Left ventricle myocardium superior (tissue), 1 donor: ENCODE measurements at regions not wholly inside any gene's neighbourhood (a gene's known extent, or its start where the extent isn't known, plus 50 kb on each side); places are given as distances from the start of the nearest gene placed in this dataset.

ENCODE experiments used
- ATAC-seq: fragments of 200-7000 bp; cut with Tn5 transposase; one replicate; pipeline ENCODE4 v1.9.1; 2020; ENCODE audit warnings: mild to moderate bottlenecking, moderate library complexity
- DNase-seq: peaks from one replicate; pipeline ENCODE4 v3.0.0-alpha.2; 2020
- intact Hi-C: fragments of 100-400 bp; cut with micrococcal nuclease; formaldehyde crosslinking; loops from one replicate; pipeline ENCODE4 v1.11.0; 2022
- donor health status: DM: no; HTN: yes; CAD: no; lungs with severe emphysema.

DNA sequence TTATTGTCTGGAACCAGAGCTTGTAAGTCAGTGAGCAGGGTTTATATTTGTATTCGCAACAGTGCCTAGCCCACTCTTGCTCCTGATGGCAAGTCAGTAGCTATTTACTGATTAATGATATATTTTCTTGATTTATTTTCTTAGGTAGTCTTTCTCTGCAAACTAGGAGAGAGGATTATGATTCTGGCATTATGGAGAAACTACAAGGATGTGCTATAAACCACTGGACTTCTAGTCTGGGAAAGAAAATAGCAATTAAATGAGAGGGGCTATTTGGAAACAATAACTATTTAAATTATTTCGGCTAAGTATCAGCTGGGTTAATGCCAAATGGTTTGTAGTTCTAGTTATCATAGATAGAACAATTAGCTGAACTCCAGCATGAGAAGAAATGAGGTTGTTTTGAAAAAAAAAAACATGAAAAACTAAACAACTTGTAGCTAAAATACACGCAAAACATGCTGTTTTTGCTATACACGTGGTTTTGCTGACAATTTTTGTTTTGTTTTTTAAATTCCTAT, 304.9 kb upstream of the TCF21 start:
- DNase-seq (no peak), ATAC-seq (no peak)
- intact Hi-C loops = no loop called here

DNA sequence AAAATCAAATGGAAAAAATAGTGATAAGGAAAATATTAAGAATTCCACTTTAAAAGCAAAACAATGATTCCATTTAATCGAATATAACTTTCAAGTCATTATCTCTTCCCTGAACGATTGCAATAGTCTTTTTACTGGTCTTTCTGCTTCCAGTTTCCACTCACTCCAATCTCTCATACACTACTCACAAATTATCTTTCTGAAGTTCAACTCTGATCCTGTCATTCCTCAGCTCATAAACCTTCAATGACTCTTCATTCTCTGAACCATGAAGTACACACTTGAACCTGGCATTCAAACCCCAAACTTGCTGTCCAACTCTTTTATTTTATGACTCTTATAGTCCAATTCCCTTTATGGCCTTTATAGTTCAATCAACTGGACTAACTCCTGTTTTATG, 304.1 kb upstream of the TCF21 start:
- ATAC-seq (no peak), DNase-seq (no peak)
- intact Hi-C loops = no loop called here

DNA sequence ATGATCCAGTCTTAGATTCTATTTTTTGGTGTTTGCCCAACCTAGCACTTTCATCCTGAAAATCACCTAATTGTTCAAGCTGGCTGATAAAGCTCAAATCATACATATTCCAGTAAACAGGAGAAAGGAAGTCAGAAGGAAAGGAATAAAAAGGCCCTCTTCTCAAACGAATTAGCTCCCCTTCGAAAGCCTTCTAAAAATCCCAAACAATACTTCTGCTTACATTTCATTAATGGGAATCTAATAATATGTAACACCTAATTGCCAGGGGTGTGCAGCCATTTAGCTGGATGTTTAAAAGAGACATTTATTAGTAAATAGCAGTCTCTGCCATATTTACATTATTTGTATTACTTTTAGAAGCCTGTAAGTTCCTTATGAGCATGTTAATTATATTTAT, 302.9 kb upstream of the TCF21 start:
- DNase-seq = no peak
- intact Hi-C loops = no loop called here
- no peak for ATAC-seq

DNA sequence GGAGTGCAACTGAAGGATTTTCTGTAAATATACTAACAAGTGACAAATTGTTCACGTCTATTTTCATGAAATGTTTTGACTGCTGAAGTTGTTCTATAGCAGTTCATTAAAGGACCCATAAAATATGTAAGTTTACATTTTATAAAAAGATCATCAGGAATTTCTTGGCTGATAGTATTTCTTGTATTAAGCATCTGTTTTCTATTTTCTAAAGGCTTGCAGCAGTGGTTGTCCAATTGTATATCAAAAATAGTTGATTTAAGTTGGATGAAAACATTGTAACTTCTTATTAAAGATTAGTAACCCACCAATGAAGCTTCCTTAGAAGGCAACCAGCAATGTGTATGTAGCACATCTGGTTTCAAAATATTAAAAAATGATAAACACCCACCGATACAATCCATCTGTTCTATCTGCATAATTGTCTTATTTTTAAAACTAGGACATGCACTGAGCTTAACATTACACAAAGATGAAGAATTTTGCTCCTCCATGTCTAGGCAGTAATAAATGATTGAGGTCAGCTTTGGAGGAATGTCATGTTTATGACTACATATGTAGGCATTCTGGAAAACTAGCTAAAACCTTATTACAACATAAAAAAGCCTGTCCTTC, 301.3 kb upstream of the TCF21 start:
- no peak for DNase-seq
- intact Hi-C loops = no loop called here
- ATAC-seq = no peak

DNA sequence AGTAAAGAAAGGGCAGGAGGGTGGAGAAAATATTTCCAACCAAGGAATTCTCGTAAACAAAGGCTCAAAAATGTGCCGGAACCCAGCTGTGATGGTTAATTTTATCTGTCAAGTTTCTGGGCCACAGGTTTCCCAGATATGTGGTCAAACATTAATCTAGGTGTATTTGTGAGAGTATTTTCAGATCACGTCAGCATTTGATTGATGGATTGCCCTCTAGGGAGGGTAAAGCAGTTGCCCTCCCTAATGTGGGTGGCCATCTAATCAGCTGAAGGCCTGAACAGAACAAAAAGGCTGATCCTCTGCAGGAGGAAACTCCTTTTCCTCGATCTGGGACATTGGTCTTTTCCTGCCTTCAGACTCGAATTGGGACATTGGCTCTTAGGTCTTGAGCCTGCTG, 298.7 kb upstream of the TCF21 start:
- ATAC-seq = no peak
- no peak for DNase-seq
- intact Hi-C loops = no loop called here

DNA sequence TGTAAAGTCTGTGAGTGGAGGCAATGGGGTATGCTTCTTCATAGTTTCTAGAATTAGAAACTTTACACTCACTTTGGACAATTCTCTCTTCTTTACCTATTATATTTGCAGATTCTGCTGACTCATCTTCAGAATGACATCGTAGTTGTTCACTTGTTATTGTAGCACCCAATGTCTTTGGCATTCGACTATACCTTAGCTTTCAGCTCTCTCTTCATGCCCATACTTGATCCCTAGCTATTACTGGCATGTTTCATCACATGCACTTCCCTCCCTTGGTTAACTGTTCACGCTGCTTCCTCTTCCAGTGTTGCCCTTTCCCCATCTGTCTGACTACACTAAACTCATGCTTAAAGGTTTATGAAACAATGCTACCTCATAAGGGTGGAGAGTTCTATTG, 298.1 kb upstream of the TCF21 start:
- ATAC-seq (no peak), DNase-seq (no peak)
- intact Hi-C loops = no loop called here

DNA sequence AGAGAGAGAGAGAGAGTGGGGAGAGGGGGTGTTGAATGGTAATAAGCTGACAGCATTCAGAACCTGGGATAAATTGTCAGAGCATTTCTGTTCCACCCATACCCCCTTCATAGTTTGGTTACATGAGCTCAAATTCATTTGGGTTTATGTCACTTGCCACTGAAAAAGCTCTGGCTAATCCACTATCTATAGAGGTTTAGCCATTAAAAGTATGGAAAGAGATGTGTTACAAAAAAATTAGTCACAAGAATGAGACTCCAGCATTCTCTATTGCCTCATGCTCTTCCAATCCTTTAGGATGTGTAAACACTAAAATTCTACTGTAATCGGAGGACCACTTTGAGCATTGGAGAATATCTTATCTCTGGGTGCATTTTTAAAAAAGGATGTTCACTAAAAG, 297.6 kb upstream of the TCF21 start:
- DNase-seq (no peak), ATAC-seq (no peak)
- intact Hi-C loops = no loop called here

DNA sequence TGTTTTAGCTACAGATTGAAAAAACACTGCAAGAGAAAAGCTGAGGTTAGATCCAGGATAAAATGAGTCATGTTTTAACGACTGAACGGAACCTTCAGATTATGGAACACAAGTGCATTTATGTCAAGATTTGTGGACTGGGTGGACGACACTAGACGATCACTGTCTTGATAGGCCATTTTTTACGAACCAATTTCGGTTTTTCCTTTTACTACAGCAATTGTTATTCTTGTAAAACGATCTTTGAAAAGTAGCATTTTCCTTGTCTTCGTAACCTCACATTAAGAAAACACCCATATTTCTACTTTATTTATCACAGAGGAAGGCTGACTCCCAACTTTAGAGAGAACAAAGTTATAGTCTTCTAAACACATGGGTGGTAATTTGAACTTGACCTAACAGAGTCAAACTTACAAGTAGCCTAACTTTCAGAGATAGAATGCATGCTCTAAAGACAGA, 294.2 kb upstream of the TCF21 start:
- no peak for DNase-seq
- ATAC-seq = no peak
- intact Hi-C loops = no loop called here

DNA sequence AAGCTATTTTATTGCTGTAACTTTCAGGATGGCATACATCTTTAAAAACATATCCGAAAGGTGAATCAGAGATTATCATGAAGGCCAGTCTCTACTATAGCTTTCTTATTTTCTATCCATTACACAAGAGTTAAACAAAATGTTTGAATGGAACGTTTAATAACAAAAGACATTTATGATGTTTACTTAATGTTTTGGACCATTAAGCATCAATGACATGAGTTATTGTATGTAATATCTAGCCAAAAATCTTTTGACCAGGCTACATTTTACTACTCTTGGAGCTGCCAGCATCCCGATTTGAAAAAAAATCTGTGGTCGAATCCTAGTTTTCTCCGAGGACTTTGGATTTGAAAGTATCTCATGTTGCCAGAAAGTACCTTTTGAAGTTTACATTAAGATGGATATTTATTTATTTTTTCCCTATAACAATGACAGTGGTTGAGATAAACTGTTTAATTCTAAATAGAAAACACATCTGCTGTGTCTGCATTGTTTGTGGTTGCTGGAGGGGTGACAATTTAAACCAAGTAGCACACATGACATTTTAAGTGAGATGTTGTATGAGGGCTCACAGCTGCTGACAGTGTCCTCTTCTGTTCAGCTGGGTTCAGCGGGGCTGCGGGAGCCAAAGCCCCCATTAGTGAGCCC, 293.7 kb upstream of the TCF21 start:
- ATAC-seq (no peak), DNase-seq (no peak)
- intact Hi-C loops = no loop called here

DNA sequence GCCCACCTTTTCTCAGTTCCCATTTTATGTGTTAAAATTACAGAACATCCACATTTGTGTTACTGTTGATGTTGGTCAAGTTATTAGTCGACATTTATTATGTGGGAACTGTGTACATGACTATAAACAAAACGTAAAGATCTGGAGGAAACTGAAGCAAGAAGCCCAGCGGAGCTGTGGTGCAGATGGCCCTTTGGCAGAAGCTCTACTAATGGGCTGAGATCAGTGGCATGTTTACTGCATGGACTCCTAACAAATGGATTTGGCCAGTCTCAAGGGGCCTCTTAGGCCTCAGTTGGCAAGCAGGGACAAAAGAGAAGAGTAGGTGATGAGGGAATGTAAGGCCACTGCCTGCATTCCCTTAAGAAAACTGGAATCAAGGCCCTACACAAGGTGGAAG, 282.1 kb upstream of the TCF21 start:
- intact Hi-C loops = no loop called here
- DNase-seq (no peak), ATAC-seq (no peak)

DNA sequence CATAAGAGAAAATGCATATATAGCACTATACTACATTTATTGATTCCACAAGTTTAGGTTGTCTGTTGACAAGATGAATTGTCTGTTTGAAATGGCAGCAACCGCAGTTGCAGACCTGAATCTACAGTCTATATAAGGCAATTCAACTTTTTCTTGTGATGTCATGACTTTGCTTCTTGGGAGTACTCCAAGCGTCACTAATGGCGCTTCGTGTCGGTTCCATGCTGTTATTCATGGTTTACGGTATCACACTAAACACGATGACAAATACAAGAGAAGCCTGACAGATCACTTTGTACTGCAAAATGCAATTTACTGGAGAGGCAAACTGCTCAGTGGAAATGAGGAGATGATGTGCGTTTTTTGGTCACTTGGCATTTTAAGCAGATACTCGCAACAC, 280.3 kb upstream of the TCF21 start:
- intact Hi-C loops = no loop called here
- ATAC-seq (no peak), DNase-seq (no peak)

DNA sequence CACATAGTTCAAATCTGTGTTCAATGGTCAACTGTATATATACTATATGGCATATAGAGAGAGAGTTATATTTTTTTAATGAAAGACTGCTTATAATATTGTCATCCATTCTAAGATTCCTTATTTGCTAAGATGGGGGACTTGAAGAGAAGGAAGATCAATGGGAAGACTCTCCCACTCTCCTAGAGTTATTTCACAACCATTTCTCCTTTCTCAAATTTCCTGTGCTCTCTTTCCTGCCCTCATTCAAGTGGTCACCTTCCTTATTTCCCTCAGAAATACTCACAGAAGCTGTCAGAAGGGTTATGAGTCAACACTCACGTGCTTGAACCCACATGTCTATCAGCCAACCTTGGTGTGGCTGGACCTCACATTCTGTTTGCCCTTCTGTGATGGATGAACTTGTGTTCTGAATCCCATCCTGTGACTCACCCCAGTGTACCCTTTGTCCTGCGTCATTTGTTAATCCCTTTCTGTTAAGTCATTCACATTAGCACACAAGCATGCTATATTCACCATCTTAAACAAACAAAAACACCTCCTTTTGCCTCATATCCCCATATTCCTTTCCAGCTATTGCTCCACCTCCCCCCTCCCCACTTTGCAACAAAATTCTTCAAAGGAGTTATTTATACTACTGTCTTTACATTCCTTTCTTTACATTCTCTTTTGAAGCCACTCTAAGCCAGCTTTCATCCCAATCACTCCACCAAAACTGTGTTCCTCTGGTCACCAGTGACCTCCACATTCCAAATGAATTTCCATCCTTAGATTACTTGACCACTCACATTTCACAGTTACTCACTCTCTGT, 279.3 kb upstream of the TCF21 start:
- ATAC-seq (no peak), DNase-seq (no peak)
- intact Hi-C loops = no loop called here

DNA sequence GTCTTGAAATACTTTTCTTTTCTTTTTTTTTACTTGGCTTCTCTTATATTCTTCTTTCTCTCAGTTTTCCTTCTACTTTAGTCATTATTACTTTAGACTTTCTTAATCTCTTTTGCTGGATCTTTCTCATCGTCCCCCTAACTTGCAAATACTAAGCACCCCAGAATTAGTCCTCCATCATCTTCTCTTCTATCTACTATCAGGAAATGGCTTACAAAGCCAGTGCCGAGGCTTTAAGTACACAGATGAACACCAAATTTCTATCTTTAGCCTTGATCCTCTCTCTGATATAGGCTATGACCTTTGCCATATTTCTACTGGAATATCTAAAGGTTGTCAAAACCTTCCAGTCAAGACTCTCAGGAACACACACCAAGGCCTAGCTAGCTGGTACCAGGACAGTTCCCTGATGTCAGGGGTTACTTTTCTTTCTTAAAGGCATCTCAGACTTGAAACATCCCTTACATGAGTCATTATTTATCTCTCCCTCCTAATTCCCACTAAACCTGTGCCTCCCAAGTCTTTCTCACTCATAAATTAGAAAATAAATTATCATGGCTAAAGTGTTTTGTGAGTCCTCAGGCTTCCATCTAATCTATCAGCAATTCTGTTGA, 278.6 kb upstream of the TCF21 start:
- ATAC-seq = no peak
- no peak for DNase-seq
- intact Hi-C loops = no loop called here

DNA sequence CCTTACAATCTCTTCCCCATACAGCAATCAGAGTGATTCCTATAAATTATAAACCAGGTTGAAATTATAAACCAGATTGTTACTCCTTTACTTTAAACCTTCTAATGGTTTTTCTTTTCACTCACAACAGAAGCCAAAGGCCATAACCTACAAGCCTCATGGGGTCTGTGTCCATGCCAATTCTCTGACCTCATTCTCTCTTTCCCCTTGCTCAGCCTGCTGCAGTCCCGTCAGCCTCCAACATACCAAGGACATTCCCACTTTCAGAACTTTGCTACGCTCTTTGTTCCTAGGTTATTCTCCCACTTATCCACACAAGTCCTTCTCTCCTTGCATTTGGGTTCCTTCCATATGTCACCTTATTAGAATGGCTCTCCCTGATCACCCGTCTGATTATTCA, 277.9 kb upstream of the TCF21 start:
- intact Hi-C loops = no loop called here
- no peak for DNase-seq
- peak; percentile 85 for ATAC-seq

DNA sequence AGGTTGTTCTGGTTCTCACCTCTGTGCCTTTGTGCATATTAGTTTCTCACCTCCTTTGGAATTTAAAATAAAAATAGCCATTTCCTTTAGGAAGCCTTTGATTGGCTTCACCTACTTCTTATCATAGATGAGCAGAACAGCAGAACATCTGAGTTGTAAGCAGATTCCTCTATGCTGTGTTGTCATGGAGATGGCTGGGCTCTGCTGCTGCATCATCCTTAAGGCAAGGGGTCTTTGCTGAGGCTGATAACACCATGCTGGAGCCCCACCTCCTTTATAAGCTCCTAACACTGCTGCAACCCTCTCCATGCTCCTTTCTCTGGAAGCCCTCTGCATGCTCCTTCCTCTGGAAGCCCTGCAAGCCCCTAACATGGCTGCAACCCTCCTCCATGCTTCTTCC, 276.5 kb upstream of the TCF21 start:
- ATAC-seq (no peak), DNase-seq (no peak)
- intact Hi-C loops = no loop called here

DNA sequence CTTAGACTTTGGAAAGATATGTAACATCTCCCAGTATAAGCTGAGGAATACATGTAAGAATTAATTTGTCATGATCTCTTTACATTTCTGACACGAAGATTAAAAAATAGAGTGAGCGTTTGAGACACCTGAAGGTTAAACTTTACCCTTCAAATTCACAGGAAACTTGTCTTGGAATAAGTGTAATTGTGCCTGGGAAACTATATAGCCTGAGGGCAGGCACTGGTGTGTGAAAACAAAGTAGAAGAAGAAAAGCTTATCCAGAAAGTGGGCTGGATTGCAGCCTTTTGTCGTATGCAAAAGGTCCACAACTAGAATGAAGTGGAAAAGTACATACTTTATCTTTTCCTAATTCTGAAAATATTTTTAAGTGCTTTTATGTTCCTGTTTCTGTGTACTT, 275.7 kb upstream of the TCF21 start:
- intact Hi-C loops = no loop called here
- ATAC-seq (no peak), DNase-seq (no peak)

DNA sequence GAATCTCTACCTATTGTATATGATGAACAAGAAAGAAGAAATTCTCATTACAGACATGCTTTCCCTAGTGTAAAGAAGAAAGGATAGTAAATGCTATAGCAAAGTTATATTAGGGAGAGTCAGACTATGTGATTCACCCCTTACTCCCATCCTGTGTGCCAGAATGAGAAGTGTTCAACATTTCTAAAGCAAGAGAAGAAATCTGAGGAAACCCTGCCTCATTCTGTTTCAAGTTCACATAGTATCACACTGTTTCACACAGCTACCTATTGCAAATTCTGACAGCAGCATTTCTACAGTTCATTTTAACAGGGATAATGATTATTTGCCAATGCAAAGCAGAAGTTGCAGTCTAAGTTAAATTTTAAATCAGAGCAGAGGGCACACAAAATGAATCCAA, 267.2 kb upstream of the TCF21 start:
- intact Hi-C loops = no loop called here
- no peak for ATAC-seq
- DNase-seq = no peak

DNA sequence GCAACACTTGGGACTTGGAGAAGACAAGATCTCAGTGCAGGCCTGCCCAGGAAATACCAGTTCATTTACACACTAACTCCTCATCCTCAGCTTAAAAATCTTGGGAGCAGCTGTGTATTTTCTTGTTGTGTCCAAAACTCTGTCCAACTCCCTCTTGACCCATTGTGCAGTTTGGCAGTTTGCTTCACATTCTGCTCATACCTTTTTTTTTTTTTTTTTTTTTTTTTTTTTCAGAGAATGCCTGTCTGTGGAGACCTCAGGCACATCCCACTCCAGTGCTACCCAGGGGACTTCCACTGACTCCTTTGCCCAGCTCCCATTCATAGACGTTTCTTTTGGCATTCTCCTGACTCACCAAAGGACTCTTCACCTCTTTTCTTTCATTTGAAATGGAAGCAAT, 265.8 kb upstream of the TCF21 start:
- DNase-seq (no peak), ATAC-seq (peak; percentile 74)
- intact Hi-C loops = no loop called here

DNA sequence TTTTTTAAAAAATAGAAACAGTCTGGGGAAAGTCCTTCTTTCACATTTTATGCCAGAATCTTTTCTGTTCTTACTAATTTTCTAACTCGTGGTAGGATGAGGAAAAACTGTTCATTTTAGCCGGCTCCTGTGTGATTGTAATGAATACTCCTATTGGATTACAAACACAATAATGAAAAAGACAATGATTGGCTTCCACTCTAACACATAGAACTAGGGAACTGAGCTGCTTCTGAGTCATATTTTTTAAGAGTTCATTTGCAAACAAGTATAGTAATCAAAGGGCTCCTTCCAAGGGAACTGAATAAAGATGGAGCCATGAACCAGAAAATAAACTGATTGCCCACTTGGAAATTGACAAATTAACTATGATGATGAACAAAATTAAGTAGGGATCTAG, 265.3 kb upstream of the TCF21 start:
- no peak for ATAC-seq
- intact Hi-C loops = no loop called here
- DNase-seq = no peak

DNA sequence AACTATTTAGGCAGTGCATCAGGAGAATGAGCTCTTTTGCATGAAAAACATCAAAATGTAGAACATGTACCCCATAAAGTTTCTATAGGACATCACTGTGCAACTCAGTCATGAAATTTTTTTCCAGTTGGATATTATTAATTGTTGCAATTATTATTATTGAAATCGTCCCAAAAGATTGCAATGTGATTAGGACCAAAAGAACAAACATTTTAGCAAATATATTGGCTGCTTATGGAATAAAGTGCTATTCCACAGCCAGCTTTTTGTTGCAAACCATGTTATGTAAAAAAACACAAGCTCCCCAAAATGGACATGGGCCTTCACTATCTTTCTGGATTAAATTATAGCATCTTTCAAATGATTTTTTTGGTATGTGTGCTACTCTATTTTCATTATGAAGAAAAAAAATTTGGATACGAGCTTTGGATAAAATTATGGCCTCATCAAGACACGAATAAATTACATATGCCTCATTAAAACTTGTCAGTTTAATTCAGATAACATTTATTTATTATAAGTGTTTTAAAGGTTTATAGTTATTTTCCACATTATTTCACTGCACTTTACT, 262.7 kb upstream of the TCF21 start:
- DNase-seq (no peak), ATAC-seq (no peak)
- intact Hi-C loops = no loop called here
